ENCODE measurements at regions not wholly inside any gene's neighbourhood (a gene's known extent, or its start where the extent isn't known, plus 50 kb on each side); places are given as distances from the start of the nearest gene placed in this dataset.
"Not testable (repeated sequence)": the region's sequence is repeated elsewhere in the genome, so short reads cannot be mapped to it uniquely, and the experiment has no call there.

- intact Hi-C loops (cut with DNase I): no loop called here
- no peak overlapping the region for H3K27ac ChIP-seq
- TF ChIP-seq POLR2AphosphoS5 (IDR thresholded peaks at IDR 0.05) (no peak), CTCF (IDR thresholded peaks at IDR 0.05) (no peak), EP300 (IDR thresholded peaks at IDR 0.05) (no peak), POLR2A (IDR thresholded peaks at IDR 0.05) (no peak)
- no peaks in the 10 kb centered on the region for H3K27me3 ChIP-seq
- no peak overlapping the region for H3K4me3 ChIP-seq
- no peak for DNase-seq
- H3K9me3 ChIP-seq: no peaks in the 10 kb centered on the region
- H3K36me3 ChIP-seq: no peaks in the 10 kb centered on the region
- H3K4me1 ChIP-seq: no peaks in the 10 kb centered on the region
These were observed 80.0 kb downstream of the SHOX2 start for GRCh38 chr3:158026236-158026635.

- intact Hi-C loops (cut with DNase I); H3K4me3 ChIP-seq; H3K27me3 ChIP-seq; DNase-seq; H3K9me3 ChIP-seq; H3K27ac ChIP-seq; H3K4me1 ChIP-seq; H3K36me3 ChIP-seq: not testable (repeated sequence)
- WGBS, 2 donors: 81 to 84% methylated on average over 8 to 12 of the region's 18 CpGs
These were observed 86.3 kb downstream of the SHOX2 start for GRCh38 chr3:158019897-158020296.

GRCh38 chr3:158018462-158018861 is 87.8 kb downstream of the SHOX2 start:
- Histone ChIP-seq H3K36me3 (no peaks in the 10 kb centered on the region), H3K27ac (no peak overlapping the region), H3K4me1 (no peaks in the 10 kb centered on the region), H3K9me3 (peaks cover 0 to 7% (median 3%) of the 10 kb centered on the region in 4 donors), H3K4me3 (no peak overlapping the region), H3K27me3 (no peaks in the 10 kb centered on the region)
- no peak for TF ChIP-seq EP300 (IDR thresholded peaks at IDR 0.05)
- TF ChIP-seq POLR2A (IDR thresholded peaks at IDR 0.05): no peak
- no peak for TF ChIP-seq POLR2AphosphoS5 (IDR thresholded peaks at IDR 0.05)
- no peak for TF ChIP-seq CTCF (IDR thresholded peaks at IDR 0.05)
- intact Hi-C loops (cut with DNase I): no loop called here
- no peak for DNase-seq
- 51 to 89% methylated on average over 1 of the region's 1 CpG for WGBS, 2 donors

- no peaks in the 10 kb centered on the region for H3K36me3 ChIP-seq
- no peak for TF ChIP-seq POLR2AphosphoS5 (IDR thresholded peaks at IDR 0.05)
- TF ChIP-seq POLR2A (IDR thresholded peaks at IDR 0.05): no peak
- TF ChIP-seq EP300 (IDR thresholded peaks at IDR 0.05): no peak
- no peak for TF ChIP-seq CTCF (IDR thresholded peaks at IDR 0.05)
- no peak overlapping the region for H3K4me3 ChIP-seq
- intact Hi-C loops (cut with DNase I): no loop called here
- H3K27me3 ChIP-seq: no peaks in the 10 kb centered on the region
- no peak overlapping the region for H3K27ac ChIP-seq
- DNase-seq: no peak
- H3K4me1 ChIP-seq: no peaks in the 10 kb centered on the region
- no peaks in the 10 kb centered on the region for H3K9me3 ChIP-seq
These were observed 93.3 kb downstream of the SHOX2 start for GRCh38 chr3:158012901-158013300.

GRCh38 chr3:158005391-158006100 is 100.7 kb downstream of the SHOX2 start:
- H3K27ac ChIP-seq: no peak overlapping the region
- intact Hi-C loops (cut with DNase I): no loop called here
- no peaks in the 10 kb centered on the region for H3K36me3 ChIP-seq
- no peaks in the 10 kb centered on the region for H3K9me3 ChIP-seq
- no peaks in the 10 kb centered on the region for H3K27me3 ChIP-seq
- no peak overlapping the region for H3K4me3 ChIP-seq
- TF ChIP-seq EP300 (IDR thresholded peaks at IDR 0.05) (no peak), CTCF (IDR thresholded peaks at IDR 0.05) (no peak), POLR2AphosphoS5 (IDR thresholded peaks at IDR 0.05) (no peak), POLR2A (IDR thresholded peaks at IDR 0.05) (no peak)
- DNase-seq: no peak
- H3K4me1 ChIP-seq: no peaks in the 10 kb centered on the region
- 73 to 80% methylated on average over 10 of the region's 10 CpGs for WGBS, 2 donors

All from sigmoid colon (tissue), 6 donors.